ENCODE measurements at regions not wholly inside any gene's neighbourhood (a gene's known extent, or its start where the extent isn't known, plus 50 kb on each side); places are given as distances from the start of the nearest gene placed in this dataset.

DNA sequence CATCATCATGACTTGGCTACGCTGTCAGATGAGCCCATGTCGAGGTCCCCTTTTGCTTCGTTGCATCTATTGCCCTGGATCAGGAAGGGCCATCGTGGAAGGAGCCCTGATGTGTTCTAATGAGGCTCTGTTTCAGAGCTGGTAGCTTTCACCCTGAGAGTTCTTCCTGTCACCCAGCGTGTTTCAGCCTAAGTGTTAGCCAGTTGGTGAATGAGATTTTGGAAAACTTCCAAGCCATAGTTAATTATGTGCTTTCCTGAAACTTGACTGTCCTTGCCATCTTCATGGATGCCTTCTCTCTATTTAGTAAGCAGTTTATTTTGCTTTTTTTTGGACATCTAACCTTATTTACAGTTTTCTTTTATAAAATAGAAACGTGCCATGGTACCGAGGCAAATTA lies 1695.4 kb upstream of the WWC1 start:
- TF ChIP-seq, protein P1, sequence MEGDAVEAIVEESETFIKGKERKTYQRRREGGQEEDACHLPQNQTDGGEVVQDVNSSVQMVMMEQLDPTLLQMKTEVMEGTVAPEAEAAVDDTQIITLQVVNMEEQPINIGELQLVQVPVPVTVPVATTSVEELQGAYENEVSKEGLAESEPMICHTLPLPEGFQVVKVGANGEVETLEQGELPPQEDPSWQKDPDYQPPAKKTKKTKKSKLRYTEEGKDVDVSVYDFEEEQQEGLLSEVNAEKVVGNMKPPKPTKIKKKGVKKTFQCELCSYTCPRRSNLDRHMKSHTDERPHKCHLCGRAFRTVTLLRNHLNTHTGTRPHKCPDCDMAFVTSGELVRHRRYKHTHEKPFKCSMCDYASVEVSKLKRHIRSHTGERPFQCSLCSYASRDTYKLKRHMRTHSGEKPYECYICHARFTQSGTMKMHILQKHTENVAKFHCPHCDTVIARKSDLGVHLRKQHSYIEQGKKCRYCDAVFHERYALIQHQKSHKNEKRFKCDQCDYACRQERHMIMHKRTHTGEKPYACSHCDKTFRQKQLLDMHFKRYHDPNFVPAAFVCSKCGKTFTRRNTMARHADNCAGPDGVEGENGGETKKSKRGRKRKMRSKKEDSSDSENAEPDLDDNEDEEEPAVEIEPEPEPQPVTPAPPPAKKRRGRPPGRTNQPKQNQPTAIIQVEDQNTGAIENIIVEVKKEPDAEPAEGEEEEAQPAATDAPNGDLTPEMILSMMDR (IDR thresholded peaks at IDR 0.05 in 8 of 11, conservative IDR thresholded peaks at IDR 0.05 in 3 of 11), result no peak
- TF ChIP-seq POLR2A (IDR thresholded peaks at IDR 0.05), result no peak
